Activated CD4-positive, alpha-beta memory T cell treated with anti-CD3 and anti-CD28 coated beads, Interleukin-2, amount 10 ng/mL, durations not matched to agents 7 days and 5 days (primary cell): ENCODE measurements at regions not wholly inside any gene's neighbourhood (a gene's known extent, or its start where the extent isn't known, plus 50 kb on each side); places are given as distances from the start of the nearest gene placed in this dataset.

Experiments used
- CTCF ChIA-PET: fragments of 350-600 bp; sonication (Branson Sonifier 250); formaldehyde crosslinking; loops from one replicate; lab custom pipeline; 2021; ENCODE audit warnings: antibody characterized with exemption, inconsistent platforms; lab: Charles Lee
- POLR2A ChIA-PET: fragments of 350-600 bp; sonication (Branson Sonifier 250); formaldehyde crosslinking; loops from one replicate; lab custom pipeline; 2021; ENCODE audit warnings: antibody characterized with exemption; lab: Charles Lee
- DNase-seq: peaks from one replicate; pipeline ENCODE4 v3.0.0-alpha.2; 2020
- H3K27ac Mint-ChIP-seq: one replicate; pipeline ENCODE4 v1.8.0; 2021; ENCODE audit warnings: mild to moderate bottlenecking, mixed read lengths
- H3K27me3 Mint-ChIP-seq: one replicate; pipeline ENCODE4 v1.8.0; 2021; ENCODE audit warnings: mixed read lengths
- H3K36me3 Mint-ChIP-seq: one replicate; pipeline ENCODE4 v1.8.0; 2021; ENCODE audit warnings: low read depth, mixed read lengths
- H3K4me1 Mint-ChIP-seq: one replicate; pipeline ENCODE4 v1.8.0; 2021; ENCODE audit warnings: mixed read lengths
- H3K4me3 Mint-ChIP-seq: one replicate; pipeline ENCODE4 v1.8.0; 2021; ENCODE audit warnings: mild to moderate bottlenecking, mixed read lengths
- H3K9me3 Mint-ChIP-seq: one replicate; pipeline ENCODE4 v1.8.0; 2021; ENCODE audit warnings: mixed read lengths

GRCh38 chr7:50962962-50963374 is 180.3 kb upstream of the GRB10 start:
- H3K27me3 Mint-ChIP-seq, result peaks cover 3% of the 10 kb centered on the region

GRCh38 chr7:50962281-50962883 is 179.7 kb upstream of the GRB10 start:
- ChIA-PET CTCF (no interaction called here), POLR2A (no interaction called here)

More at GRCh38 chr7:50962962-50963374, 180.3 kb upstream of the GRB10 start:
- no peak overlapping the region for H3K27ac Mint-ChIP-seq
- ChIA-PET CTCF (no interaction called here), POLR2A (no interaction called here)
- DNase-seq, result no peak
- H3K9me3 Mint-ChIP-seq, result peaks cover 2% of the 10 kb centered on the region
- H3K4me3 Mint-ChIP-seq, result no peak overlapping the region
- H3K4me1 Mint-ChIP-seq, result no peaks in the 10 kb centered on the region
- H3K36me3 Mint-ChIP-seq, result no peaks in the 10 kb centered on the region

GRCh38 chr7:50960621-50961310 is 178.1 kb upstream of the GRB10 start:
- Mint-ChIP-seq H3K27ac (no peak overlapping the region), H3K36me3 (no peaks in the 10 kb centered on the region), H3K9me3 (no peaks in the 10 kb centered on the region), H3K4me1 (no peaks in the 10 kb centered on the region), H3K27me3 (peaks cover 3% of the 10 kb centered on the region), H3K4me3 (no peak overlapping the region)
- CTCF ChIA-PET, result no interaction called here
- DNase-seq, result no peak
- POLR2A ChIA-PET, result no interaction called here

More at GRCh38 chr7:50962281-50962883, 179.7 kb upstream of the GRB10 start:
- Mint-ChIP-seq H3K4me3 (no peak overlapping the region), H3K4me1 (no peaks in the 10 kb centered on the region), H3K9me3 (peaks cover 2% of the 10 kb centered on the region), H3K36me3 (no peaks in the 10 kb centered on the region), H3K27ac (no peak overlapping the region), H3K27me3 (peaks cover 3% of the 10 kb centered on the region)
- DNase-seq, result no peak

GRCh38 chr7:50959991-50960390 is 177.3 kb upstream of the GRB10 start:
- H3K36me3 Mint-ChIP-seq, result no peaks in the 10 kb centered on the region
- no peak for DNase-seq
- ChIA-PET CTCF (no interaction called here), POLR2A (no interaction called here)
- H3K9me3 Mint-ChIP-seq, result no peaks in the 10 kb centered on the region
- H3K4me1 Mint-ChIP-seq, result no peaks in the 10 kb centered on the region
- H3K4me3 Mint-ChIP-seq, result no peak overlapping the region
- no peak overlapping the region for H3K27ac Mint-ChIP-seq
- peaks cover 3% of the 10 kb centered on the region for H3K27me3 Mint-ChIP-seq

- no peak for DNase-seq
- Mint-ChIP-seq H3K36me3 (no peaks in the 10 kb centered on the region), H3K9me3 (no peaks in the 10 kb centered on the region), H3K4me1 (no peaks in the 10 kb centered on the region), H3K27me3 (peaks cover 3% of the 10 kb centered on the region), H3K4me3 (no peak overlapping the region), H3K27ac (no peak overlapping the region)
- CTCF ChIA-PET, result no interaction called here
- POLR2A ChIA-PET, result no interaction called here
Measured at GRCh38 chr7:50959560-50959959, 176.9 kb upstream of the GRB10 start.

- no peak for DNase-seq
- CTCF ChIA-PET, result no interaction called here
- Mint-ChIP-seq H3K27ac (no peak overlapping the region), H3K4me1 (peaks cover 2% of the 10 kb centered on the region), H3K36me3 (no peaks in the 10 kb centered on the region), H3K9me3 (no peaks in the 10 kb centered on the region), H3K27me3 (peaks cover 3% of the 10 kb centered on the region), H3K4me3 (no peak overlapping the region)
- POLR2A ChIA-PET, result no interaction called here
Measured at GRCh38 chr7:50957855-50958254, 175.2 kb upstream of the GRB10 start.

GRCh38 chr7:50957431-50957830 is 174.7 kb upstream of the GRB10 start:
- POLR2A ChIA-PET, result no interaction called here

GRCh38 chr7:50956522-50957155 is 173.9 kb upstream of the GRB10 start:
- Mint-ChIP-seq H3K4me3 (no peak overlapping the region), H3K36me3 (no peaks in the 10 kb centered on the region), H3K27ac (no peak overlapping the region), H3K27me3 (peaks cover 3% of the 10 kb centered on the region), H3K4me1 (peaks cover 2% of the 10 kb centered on the region), H3K9me3 (no peaks in the 10 kb centered on the region)
- no peak for DNase-seq
- ChIA-PET POLR2A (no interaction called here), CTCF (no interaction called here)

More at GRCh38 chr7:50957431-50957830, 174.7 kb upstream of the GRB10 start:
- H3K4me1 Mint-ChIP-seq, result peaks cover 2% of the 10 kb centered on the region
- CTCF ChIA-PET, result no interaction called here
- H3K36me3 Mint-ChIP-seq, result no peaks in the 10 kb centered on the region
- DNase-seq, result no peak
- peaks cover 3% of the 10 kb centered on the region for H3K27me3 Mint-ChIP-seq
- no peaks in the 10 kb centered on the region for H3K9me3 Mint-ChIP-seq
- no peak overlapping the region for H3K27ac Mint-ChIP-seq
- H3K4me3 Mint-ChIP-seq, result no peak overlapping the region

- no peak for DNase-seq
- no peaks in the 10 kb centered on the region for H3K36me3 Mint-ChIP-seq
- peaks cover 8% of the 10 kb centered on the region for H3K27me3 Mint-ChIP-seq
- ChIA-PET CTCF (no interaction called here), POLR2A (no interaction called here)
- H3K27ac Mint-ChIP-seq, result no peak overlapping the region
- no peaks in the 10 kb centered on the region for H3K9me3 Mint-ChIP-seq
- H3K4me1 Mint-ChIP-seq, result peaks cover 2% of the 10 kb centered on the region
- H3K4me3 Mint-ChIP-seq, result no peak overlapping the region
Measured at GRCh38 chr7:50954716-50955115, 172.0 kb upstream of the GRB10 start.

- H3K36me3 Mint-ChIP-seq, result no peaks in the 10 kb centered on the region
- H3K4me3 Mint-ChIP-seq, result no peak overlapping the region
- DNase-seq, result no peak
- POLR2A ChIA-PET, result no interaction called here
- no peaks in the 10 kb centered on the region for H3K9me3 Mint-ChIP-seq
- peaks cover 2% of the 10 kb centered on the region for H3K4me1 Mint-ChIP-seq
- no peak overlapping the region for H3K27ac Mint-ChIP-seq
- CTCF ChIA-PET, result no interaction called here
- H3K27me3 Mint-ChIP-seq, result peaks cover 8% of the 10 kb centered on the region
Measured at GRCh38 chr7:50954245-50954644, 171.5 kb upstream of the GRB10 start.

GRCh38 chr7:50953820-50954219 is 171.1 kb upstream of the GRB10 start:
- peaks cover 11% of the 10 kb centered on the region for H3K27me3 Mint-ChIP-seq
- H3K4me3 Mint-ChIP-seq, result no peak overlapping the region
- no peak for DNase-seq
- ChIA-PET CTCF (no interaction called here), POLR2A (no interaction called here)
- H3K4me1 Mint-ChIP-seq, result peaks cover 2% of the 10 kb centered on the region
- no peaks in the 10 kb centered on the region for H3K36me3 Mint-ChIP-seq
- H3K27ac Mint-ChIP-seq, result no peak overlapping the region
- no peaks in the 10 kb centered on the region for H3K9me3 Mint-ChIP-seq

- Mint-ChIP-seq H3K27ac (no peak overlapping the region), H3K36me3 (no peaks in the 10 kb centered on the region), H3K4me1 (peaks cover 2% of the 10 kb centered on the region), H3K9me3 (no peaks in the 10 kb centered on the region), H3K4me3 (no peak overlapping the region), H3K27me3 (peaks cover 14% of the 10 kb centered on the region)
- no peak for DNase-seq
- ChIA-PET POLR2A (no interaction called here), CTCF (no interaction called here)
Measured at GRCh38 chr7:50953303-50953702, 170.6 kb upstream of the GRB10 start.

GRCh38 chr7:50952544-50952943 is 169.8 kb upstream of the GRB10 start:
- H3K9me3 Mint-ChIP-seq, result no peaks in the 10 kb centered on the region
- CTCF ChIA-PET, result no interaction called here
- H3K27me3 Mint-ChIP-seq, result peaks cover 16% of the 10 kb centered on the region
- no peaks in the 10 kb centered on the region for H3K36me3 Mint-ChIP-seq
- H3K4me3 Mint-ChIP-seq, result no peak overlapping the region
- H3K27ac Mint-ChIP-seq, result no peak overlapping the region
- H3K4me1 Mint-ChIP-seq, result peaks cover 2% of the 10 kb centered on the region
- POLR2A ChIA-PET, result no interaction called here
- no peak for DNase-seq
